ENCODE measurements at regions not wholly inside any gene's neighbourhood (a gene's known extent, or its start where the extent isn't known, plus 50 kb on each side); places are given as distances from the start of the nearest gene placed in this dataset.

- Histone ChIP-seq H3K4me2 (no peak overlapping the region), H3K27me3 (ENCODE audit: insufficient read depth) (no peaks in the 10 kb centered on the region), H3K27ac (ENCODE audit: low read depth in 2 of 2, low read length in 1 of 2) (no peak overlapping the region), H3F3A (replicated peaks; ENCODE audit: insufficient read depth) (no peaks in the 10 kb centered on the region), H3K4me3 (ENCODE audit: low read depth in 2 of 2, low read length in 1 of 2) (no peak overlapping the region), H2AFZ (ENCODE audit: low read depth) (no peak overlapping the region), H3K9me3 (no peaks in the 10 kb centered on the region), H3K36me3 (replicated peaks in 1 of 2; ENCODE audit: control insufficient read depth in 1 of 2, insufficient read depth in 2 of 2, low read length in 1 of 2) (no peaks in the 10 kb centered on the region), H3K9ac (no peak overlapping the region), H3K4me1 (ENCODE audit: control insufficient read depth in 1 of 2, insufficient read depth in 2 of 2, low read depth in 1 of 2, low read length in 1 of 2) (peaks cover 0 to 4% of the 10 kb centered on the region in 2 experiments; a peak in 1 of 4 replicates), H3K79me2 (ENCODE audit: insufficient read depth) (no peaks in the 10 kb centered on the region), H4K20me1 (ENCODE audit: insufficient read depth) (no peaks in the 10 kb centered on the region), H3K9me2 (no peaks in the 10 kb centered on the region)
- 30% methylated on average over 4 of the region's 5 CpGs for WGBS (ENCODE audit: low lambda C conversion rate)
- ChIA-PET POLR2A (no interaction called here), CTCF (interaction anchor here (0.8 kb wide), 1 partner anchor 25 kb away, joined by 3 read pairs; no protein-coding TSS in a partner anchor)
- no peak for TF ChIP-seq RAD21 (IDR thresholded peaks at IDR 0.05; ENCODE audit: low read length)
- no peak for TF ChIP-seq CTCF (IDR thresholded peaks at IDR 0.05)
- TF ChIP-seq PBX3 (IDR thresholded peaks at IDR 0.05) = no peak
- TF ChIP-seq CHD2 (IDR thresholded peaks at IDR 0.05; ENCODE audit: low read length, partially characterized antibody) = no peak
- TF ChIP-seq YY1 (IDR thresholded peaks at IDR 0.05; ENCODE audit: low read depth) = no peak
- TF ChIP-seq FOSL2 (IDR thresholded peaks at IDR 0.05; ENCODE audit: borderline replicate concordance, low read depth) = no peak
- no peak for TF ChIP-seq TCF12 (IDR thresholded peaks at IDR 0.05)
- TF ChIP-seq RXRA (IDR thresholded peaks at IDR 0.05; ENCODE audit: borderline replicate concordance, low read depth) = no peak
- no peak for TF ChIP-seq ZBTB33 (IDR thresholded peaks at IDR 0.05; ENCODE audit: borderline replicate concordance, low read depth)
- no peak for TF ChIP-seq JUND (IDR thresholded peaks at IDR 0.05)
- TF ChIP-seq EP300 (IDR thresholded peaks at IDR 0.05; ENCODE audit: borderline replicate concordance in 1 of 2, low read depth in 1 of 2, low read length in 1 of 2) = no peak
- no peak for TF ChIP-seq SMC3 (IDR thresholded peaks at IDR 0.05; ENCODE audit: low read depth, low read length)
- TF ChIP-seq GATA2 (CRISPR knock-in tag; IDR thresholded peaks at IDR 0.05) = no peak
- DNase-seq = no peak
Measured at GRCh38 chr19:31832176-31832548, 482.9 kb upstream of the TSHZ3 start.

GRCh38 chr19:31834070-31834469, 484.8 kb upstream of the TSHZ3 start:
- ChIA-PET POLR2A (no interaction called here), CTCF (no interaction called here)
- no peaks in the 10 kb centered on the region for H4K20me1 ChIP-seq (ENCODE audit: insufficient read depth)
- TF ChIP-seq FOXM1 (IDR thresholded peaks at IDR 0.05; ENCODE audit: low read depth) (no peak), SIN3A (IDR thresholded peaks at IDR 0.05; ENCODE audit: borderline replicate concordance, low read depth, low read length) (no peak), REST (IDR thresholded peaks at IDR 0.05; ENCODE audit: low read depth, low read length) (no peak), FOXJ3 (CRISPR knock-in tag; IDR thresholded peaks at IDR 0.05) (no peak), EP300 (IDR thresholded peaks at IDR 0.05; ENCODE audit: borderline replicate concordance in 1 of 2, low read depth in 1 of 2, low read length in 1 of 2) (no peak), TCF12 (IDR thresholded peaks at IDR 0.05) (no peak), ZBTB33 (IDR thresholded peaks at IDR 0.05; ENCODE audit: borderline replicate concordance, low read depth) (no peak), TAF1 (IDR thresholded peaks at IDR 0.05; ENCODE audit: borderline replicate concordance, low read depth, low read length) (no peak)

More at GRCh38 chr19:31834070-31834469, 484.8 kb upstream of the TSHZ3 start:
- H3K9me2 ChIP-seq = no peaks in the 10 kb centered on the region
- H3F3A ChIP-seq (replicated peaks; ENCODE audit: insufficient read depth) = no peaks in the 10 kb centered on the region
- DNase-seq = no peak
- no peaks in the 10 kb centered on the region; a peak in 1 of 4 replicates for H3K4me1 ChIP-seq (ENCODE audit: control insufficient read depth in 1 of 2, insufficient read depth in 2 of 2, low read depth in 1 of 2, low read length in 1 of 2)
- H3K9ac ChIP-seq = no peak overlapping the region
- H3K79me2 ChIP-seq (ENCODE audit: insufficient read depth) = no peaks in the 10 kb centered on the region
- H3K27ac ChIP-seq (ENCODE audit: low read depth in 2 of 2, low read length in 1 of 2) = no peak overlapping the region
- no peaks in the 10 kb centered on the region for H3K27me3 ChIP-seq (ENCODE audit: insufficient read depth)
- H3K4me3 ChIP-seq (ENCODE audit: low read depth in 2 of 2, low read length in 1 of 2) = no peak overlapping the region
- H3K9me3 ChIP-seq = no peaks in the 10 kb centered on the region
- no peak overlapping the region for H2AFZ ChIP-seq (ENCODE audit: low read depth)
- H3K4me2 ChIP-seq = no peak overlapping the region
- H3K36me3 ChIP-seq (replicated peaks in 1 of 2; ENCODE audit: control insufficient read depth in 1 of 2, insufficient read depth in 2 of 2, low read length in 1 of 2) = no peaks in the 10 kb centered on the region

Measured in SK-N-SH (cell line).